Activated CD4-positive, alpha-beta T cell treated with anti-CD3 and anti-CD28 coated beads, Interleukin-2, Interleukin-4, amounts not matched to agents 100 ng/mL and 50 ng/mL, durations not matched to agents 16 hours and 8 hours (primary cell): ENCODE measurements at regions not wholly inside any gene's neighbourhood (a gene's known extent, or its start where the extent isn't known, plus 50 kb on each side); places are given as distances from the start of the nearest gene placed in this dataset.

Source experiments
- DNase-seq: peaks from one replicate; pipeline ENCODE4 v3.0.0-alpha.2; 2020; ENCODE audit warnings: low spot score

GRCh38 chr9:1757186-1757585, 258.0 kb upstream of the SMARCA2 start:
- DNase-seq: no peak

GRCh38 chr9:1759009-1759408, 256.1 kb upstream of the SMARCA2 start:
- DNase-seq: no peak

- no peak for DNase-seq
Measured at GRCh38 chr9:1759771-1760300, 255.3 kb upstream of the SMARCA2 start.

GRCh38 chr9:1761807-1762206, 253.3 kb upstream of the SMARCA2 start:
- no peak for DNase-seq

- no peak for DNase-seq
Measured at GRCh38 chr9:1766042-1766441, 249.1 kb upstream of the SMARCA2 start.

- DNase-seq: no peak
Measured at GRCh38 chr9:1768561-1768960, 246.6 kb upstream of the SMARCA2 start.

- no peak for DNase-seq
Measured at GRCh38 chr9:1771094-1771789, 243.9 kb upstream of the SMARCA2 start.

- DNase-seq: no peak
Measured at GRCh38 chr9:1775230-1775629, 239.9 kb upstream of the SMARCA2 start.

GRCh38 chr9:1776668-1777067, 238.5 kb upstream of the SMARCA2 start:
- DNase-seq: no peak

GRCh38 chr9:1791191-1791590, 224.0 kb upstream of the SMARCA2 start:
- DNase-seq: no peak

- no peak for DNase-seq
Measured at GRCh38 chr9:1794547-1795270, 220.4 kb upstream of the SMARCA2 start.

- DNase-seq: peak; percentile 9
Measured at GRCh38 chr9:1804128-1804865, 210.8 kb upstream of the SMARCA2 start.

- DNase-seq: no peak
Measured at GRCh38 chr9:1829719-1830118, 185.4 kb upstream of the SMARCA2 start.

- no peak for DNase-seq
Measured at GRCh38 chr9:1832960-1833359, 182.2 kb upstream of the SMARCA2 start.

GRCh38 chr9:1837453-1838084, 177.6 kb upstream of the SMARCA2 start:
- DNase-seq: peak; percentile 33

GRCh38 chr9:1839909-1840308, 175.2 kb upstream of the SMARCA2 start:
- DNase-seq: no peak

GRCh38 chr9:1845425-1845824, 169.7 kb upstream of the SMARCA2 start:
- no peak for DNase-seq

GRCh38 chr9:1855726-1856125, 159.4 kb upstream of the SMARCA2 start:
- DNase-seq: no peak

- no peak for DNase-seq
Measured at GRCh38 chr9:1857808-1858207, 157.3 kb upstream of the SMARCA2 start.

- DNase-seq: peak; percentile 61
Measured at GRCh38 chr9:1869843-1870242, 145.3 kb upstream of the SMARCA2 start.

- no peak for DNase-seq
Measured at GRCh38 chr9:1870915-1871314, 144.2 kb upstream of the SMARCA2 start.
